ENCODE measurements at regions not wholly inside any gene's neighbourhood (a gene's known extent, or its start where the extent isn't known, plus 50 kb on each side); places are given as distances from the start of the nearest gene placed in this dataset.

- Histone ChIP-seq H2AFZ (ENCODE audit: low read depth, low read length) (no peak overlapping the region), H3K27me3 (ENCODE audit: control insufficient read depth in 2 of 2, insufficient read depth in 2 of 2, low read length in 2 of 2) (no peaks in the 10 kb centered on the region), H4K20me1 (replicated peaks; ENCODE audit: control insufficient read depth, extremely low read depth, insufficient read depth, low read length) (no peaks in the 10 kb centered on the region), H3K4me3 (replicated peaks in 1 of 3; ENCODE audit: insufficient read depth in 1 of 3, low read depth in 1 of 3, low read length in 3 of 3) (no peak overlapping the region), H3K9ac (replicated peaks; ENCODE audit: extremely low read depth, insufficient read depth, low read length) (no peak overlapping the region), H3K9me1 (replicated peaks; ENCODE audit: control insufficient read depth, extremely low read depth, insufficient read depth, low read length) (no peaks in the 10 kb centered on the region), H3K27ac (ENCODE audit: insufficient read depth, low read depth, low read length) (no peak overlapping the region), H3K9me3 (replicated peaks; ENCODE audit: control insufficient read depth, insufficient read depth, low read length) (no peaks in the 10 kb centered on the region), H3K79me2 (ENCODE audit: control insufficient read depth, insufficient read depth, low read length) (no peaks in the 10 kb centered on the region), H3K4me1 (ENCODE audit: control insufficient read depth, extremely low read depth, insufficient read depth, low read length) (no peaks in the 10 kb centered on the region), H3K36me3 (ENCODE audit: control insufficient read depth in 2 of 2, extremely low read depth in 1 of 2, insufficient read depth in 2 of 2, low read length in 2 of 2) (no peaks in the 10 kb centered on the region), H3K4me2 (ENCODE audit: insufficient read depth, low read length) (no peak overlapping the region)
- DNase-seq (ENCODE audit: low read depth, low spot score), result no peak
- no peak for TF ChIP-seq JUN (IDR thresholded peaks at IDR 0.05; ENCODE audit: borderline replicate concordance, insufficient read depth, insufficient read length, low read depth)
- no peak for TF ChIP-seq CTCF (IDR thresholded peaks at IDR 0.05; ENCODE audit: extremely low read depth in 1 of 2, insufficient read depth in 1 of 2, low read depth in 1 of 2, low read length in 2 of 2)
- TF ChIP-seq EZH2 (IDR thresholded peaks at IDR 0.05; ENCODE audit: borderline replicate concordance, low read depth, low read length, severe bottlenecking), result no peak
- TF ChIP-seq POLR2A (IDR thresholded peaks at IDR 0.05; ENCODE audit: low read depth, low read length), result no peak
- no peak for TF ChIP-seq GATA2 (IDR thresholded peaks at IDR 0.05; ENCODE audit: insufficient read depth, insufficient read length, low read depth, low read length)
- no peak for TF ChIP-seq FOS (IDR thresholded peaks at IDR 0.05; ENCODE audit: borderline replicate concordance, insufficient read depth, low read length)
- no peak for TF ChIP-seq MYC (IDR thresholded peaks at IDR 0.05; ENCODE audit: low read depth, low read length)
- CTCF ChIA-PET, result interaction anchor here (0.6 to 2.3 kb wide), 9 partner anchors 9 to 758 kb away, joined by 3 to 10 read pairs (median 4); no protein-coding TSS in a partner anchor
- BruUV-seq (replicated peaks), result no TSS peak
- dilution Hi-C loops (cut with MboI; ENCODE audit: extremely low pct_ligation_motif_present, low sequenced_read_pairs), result no loop called here
- no peak for FAIRE-seq
- POLR2A ChIA-PET, result no interaction called here
- intact Hi-C loops (cut with micrococcal nuclease), result loop anchor here (5.0 kb wide), 1 partner anchor 758 kb away; no protein-coding TSS in a partner anchor
Measured at GRCh38 chr5:67494186-67494855, 297.7 kb upstream of the CD180 start.

Measured in endothelial cell of umbilical vein (primary cell).